ENCODE measurements at regions not wholly inside any gene's neighbourhood (a gene's known extent, or its start where the extent isn't known, plus 50 kb on each side); places are given as distances from the start of the nearest gene placed in this dataset.

DNA sequence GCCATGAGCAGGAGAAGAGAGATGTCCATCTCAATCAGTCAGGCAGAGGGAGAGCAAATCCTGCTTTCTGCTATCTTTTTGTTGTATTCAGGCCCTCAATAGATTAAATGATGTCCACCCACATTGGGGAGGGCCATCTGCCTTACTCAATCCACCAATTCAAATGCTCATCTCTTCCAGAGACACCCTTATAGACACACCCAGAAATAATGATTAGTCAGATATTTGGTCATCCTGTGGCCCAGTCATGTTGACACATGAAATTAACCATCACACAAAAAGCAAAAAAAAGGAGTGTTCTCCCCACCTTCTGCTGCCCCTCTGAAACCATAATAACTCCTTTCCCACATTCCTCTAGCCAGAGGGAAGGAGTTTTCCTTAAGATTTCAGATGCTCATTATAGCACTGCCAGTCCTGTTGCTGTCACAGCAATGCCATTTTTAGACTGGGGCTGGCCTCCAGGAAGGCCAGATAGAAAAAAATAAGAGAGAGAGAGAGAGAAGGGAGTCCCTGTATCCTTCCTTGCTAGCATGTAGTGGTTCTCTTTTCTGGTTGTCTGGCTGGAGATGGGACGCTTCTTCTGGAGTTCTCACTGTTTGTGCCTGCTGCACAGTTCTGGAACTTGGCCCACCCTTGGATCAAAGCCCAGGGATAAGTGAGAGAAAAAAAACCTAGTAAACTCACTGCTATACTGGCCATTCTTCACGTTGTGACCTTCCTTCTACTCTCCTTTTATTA, 177.7 kb downstream of the RBM46 start:
- no peak for ATAC-seq
- H3K4me1 ChIP-seq: no peaks in the 10 kb centered on the region
- intact Hi-C loops (cut with DNase I; ENCODE audit: low total_unique reads) (no loop called here), in situ Hi-C loops (cut with MboI; ENCODE audit: low sequenced_read_pairs in 4 of 4) (no loop called here)
- no peaks in the 10 kb centered on the region for H3K27me3 ChIP-seq
- TF ChIP-seq POLR2A (IDR thresholded peaks at IDR 0.05): no peak
- TF ChIP-seq, protein P1, sequence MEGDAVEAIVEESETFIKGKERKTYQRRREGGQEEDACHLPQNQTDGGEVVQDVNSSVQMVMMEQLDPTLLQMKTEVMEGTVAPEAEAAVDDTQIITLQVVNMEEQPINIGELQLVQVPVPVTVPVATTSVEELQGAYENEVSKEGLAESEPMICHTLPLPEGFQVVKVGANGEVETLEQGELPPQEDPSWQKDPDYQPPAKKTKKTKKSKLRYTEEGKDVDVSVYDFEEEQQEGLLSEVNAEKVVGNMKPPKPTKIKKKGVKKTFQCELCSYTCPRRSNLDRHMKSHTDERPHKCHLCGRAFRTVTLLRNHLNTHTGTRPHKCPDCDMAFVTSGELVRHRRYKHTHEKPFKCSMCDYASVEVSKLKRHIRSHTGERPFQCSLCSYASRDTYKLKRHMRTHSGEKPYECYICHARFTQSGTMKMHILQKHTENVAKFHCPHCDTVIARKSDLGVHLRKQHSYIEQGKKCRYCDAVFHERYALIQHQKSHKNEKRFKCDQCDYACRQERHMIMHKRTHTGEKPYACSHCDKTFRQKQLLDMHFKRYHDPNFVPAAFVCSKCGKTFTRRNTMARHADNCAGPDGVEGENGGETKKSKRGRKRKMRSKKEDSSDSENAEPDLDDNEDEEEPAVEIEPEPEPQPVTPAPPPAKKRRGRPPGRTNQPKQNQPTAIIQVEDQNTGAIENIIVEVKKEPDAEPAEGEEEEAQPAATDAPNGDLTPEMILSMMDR (IDR thresholded peaks at IDR 0.05 in 4 of 5, conservative IDR thresholded peaks at IDR 0.05 in 1 of 5): no peak
- no peaks in the 10 kb centered on the region for H3K36me3 ChIP-seq
- no peaks in the 10 kb centered on the region for H3K9me3 ChIP-seq
- no peak for DNase-seq
- no peak overlapping the region for H3K27ac ChIP-seq
- H3K4me3 ChIP-seq: no peak overlapping the region

- no peak for DNase-seq
- Histone ChIP-seq H3K4me1 (no peaks in the 10 kb centered on the region), H3K27ac (no peak overlapping the region), H3K9me3 (no peaks in the 10 kb centered on the region), H3K36me3 (no peaks in the 10 kb centered on the region), H3K4me3 (no peak overlapping the region), H3K27me3 (no peaks in the 10 kb centered on the region)
- TF ChIP-seq, protein P1 (IDR thresholded peaks at IDR 0.05 in 4 of 5, conservative IDR thresholded peaks at IDR 0.05 in 1 of 5): no peak
- TF ChIP-seq POLR2A (IDR thresholded peaks at IDR 0.05): no peak
- ATAC-seq: no peak
- intact Hi-C loops (cut with DNase I; ENCODE audit: low total_unique reads) (no loop called here), in situ Hi-C loops (cut with MboI; ENCODE audit: low sequenced_read_pairs in 4 of 4) (no loop called here)
Observed at GRCh38 chr4:154959756-154960155, 178.7 kb downstream of the RBM46 start.

DNA sequence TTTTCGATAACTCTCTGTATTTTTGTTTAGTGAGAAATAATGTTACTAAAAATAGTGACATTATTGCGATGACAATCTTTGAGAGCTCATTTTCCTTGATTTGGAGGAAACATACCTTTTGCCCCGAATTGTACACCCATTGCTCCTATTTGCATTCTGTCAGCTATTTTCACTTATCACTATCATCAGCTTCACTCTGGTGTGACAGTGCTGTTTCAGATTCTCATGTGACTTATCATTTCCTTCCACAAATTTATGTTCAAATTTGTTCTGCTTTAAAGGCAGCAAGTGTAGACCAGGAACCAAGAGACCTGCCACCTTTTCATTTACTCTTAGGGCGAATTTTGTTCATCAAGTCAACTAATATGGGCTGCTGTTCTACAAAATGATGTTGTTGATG, 179.4 kb downstream of the RBM46 start:
- in situ Hi-C loops (cut with MboI; ENCODE audit: low sequenced_read_pairs in 4 of 4) (no loop called here), intact Hi-C loops (cut with DNase I; ENCODE audit: low total_unique reads) (no loop called here)
- ATAC-seq (no peak), DNase-seq (no peak)
- H3K36me3 ChIP-seq: no peaks in the 10 kb centered on the region
- no peaks in the 10 kb centered on the region for H3K9me3 ChIP-seq
- H3K27me3 ChIP-seq: no peaks in the 10 kb centered on the region
- H3K4me1 ChIP-seq: no peaks in the 10 kb centered on the region
- TF ChIP-seq, protein P1 (IDR thresholded peaks at IDR 0.05 in 4 of 5, conservative IDR thresholded peaks at IDR 0.05 in 1 of 5): no peak
- no peak for TF ChIP-seq POLR2A (IDR thresholded peaks at IDR 0.05)
- H3K27ac ChIP-seq: no peak overlapping the region
- H3K4me3 ChIP-seq: no peak overlapping the region

DNA sequence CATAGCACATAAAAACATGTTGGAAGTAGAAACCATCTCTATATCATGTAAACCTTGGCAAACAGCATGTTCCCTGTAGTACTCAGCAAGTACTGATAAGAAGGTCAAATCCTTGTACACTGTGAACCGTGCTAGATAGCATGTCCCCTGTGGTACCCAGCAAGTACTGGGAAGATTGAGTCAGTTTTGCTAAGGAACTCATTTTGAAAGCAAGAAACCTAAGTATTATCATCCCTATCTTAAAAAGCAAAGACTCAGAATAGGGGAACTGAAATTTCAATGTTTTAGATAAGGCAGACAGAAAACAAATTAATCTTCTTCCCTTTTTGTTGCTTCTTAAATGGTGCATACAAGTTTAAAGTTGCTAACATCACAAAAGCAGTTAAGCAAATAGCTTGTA, 180.2 kb downstream of the RBM46 start:
- H3K9me3 ChIP-seq: no peaks in the 10 kb centered on the region
- in situ Hi-C loops (cut with MboI; ENCODE audit: low sequenced_read_pairs in 4 of 4): no loop called here
- ATAC-seq: no peak
- intact Hi-C loops (cut with DNase I; ENCODE audit: low total_unique reads): no loop called here
- DNase-seq: no peak
- no peaks in the 10 kb centered on the region for H3K27me3 ChIP-seq
- H3K27ac ChIP-seq: no peak overlapping the region
- H3K36me3 ChIP-seq: no peaks in the 10 kb centered on the region
- H3K4me1 ChIP-seq: no peaks in the 10 kb centered on the region
- no peak overlapping the region for H3K4me3 ChIP-seq
- TF ChIP-seq POLR2A (IDR thresholded peaks at IDR 0.05): no peak
- TF ChIP-seq, protein P1 (IDR thresholded peaks at IDR 0.05 in 4 of 5, conservative IDR thresholded peaks at IDR 0.05 in 1 of 5): no peak

Data from gastrocnemius medialis (tissue), 4 donors.